ENCODE measurements at regions not wholly inside any gene's neighbourhood (a gene's known extent, or its start where the extent isn't known, plus 50 kb on each side); places are given as distances from the start of the nearest gene placed in this dataset.

- Histone ChIP-seq H3K9me3 (ENCODE audit: insufficient read depth, low read length) (peaks cover 5% of the 10 kb centered on the region; the same call in 1 of the 2 replicates), H3K36me3 (ENCODE audit: insufficient read depth, insufficient read length, low read length) (no peaks in the 10 kb centered on the region), H3K27me3 (ENCODE audit: insufficient read depth, insufficient read length) (no peaks in the 10 kb centered on the region), H3K4me3 (ENCODE audit: insufficient read length, low read depth) (no peak overlapping the region), H3K9ac (ENCODE audit: insufficient read length, low read depth) (no peak overlapping the region), H3K4me1 (ENCODE audit: insufficient read depth, insufficient read length) (no peaks in the 10 kb centered on the region)
- no peak for DNase-seq (ENCODE audit: low read depth, low spot score)
- no peak for TF ChIP-seq YY1 (IDR thresholded peaks at IDR 0.05; ENCODE audit: insufficient read depth, insufficient read length)
- no peak for TF ChIP-seq ZNF274 (IDR thresholded peaks at IDR 0.05; ENCODE audit: low read depth, low read length)
- TF ChIP-seq SUZ12 (IDR thresholded peaks at IDR 0.05; ENCODE audit: extremely low read depth, insufficient read depth, insufficient read length), result no peak
Observed at GRCh38 chr6:139758209-139758611, 383.8 kb upstream of the CITED2 start.

GRCh38 chr6:139757784-139758183 lies 383.3 kb upstream of the CITED2 start:
- Histone ChIP-seq H3K4me1 (ENCODE audit: insufficient read depth, insufficient read length) (no peaks in the 10 kb centered on the region), H3K4me3 (ENCODE audit: insufficient read length, low read depth) (no peak overlapping the region)
- TF ChIP-seq SUZ12 (IDR thresholded peaks at IDR 0.05; ENCODE audit: extremely low read depth, insufficient read depth, insufficient read length) (no peak), YY1 (IDR thresholded peaks at IDR 0.05; ENCODE audit: insufficient read depth, insufficient read length) (no peak), ZNF274 (IDR thresholded peaks at IDR 0.05; ENCODE audit: low read depth, low read length) (no peak)

GRCh38 chr6:139756381-139756780 lies 381.9 kb upstream of the CITED2 start:
- TF ChIP-seq YY1 (IDR thresholded peaks at IDR 0.05; ENCODE audit: insufficient read depth, insufficient read length) (no peak), ZNF274 (IDR thresholded peaks at IDR 0.05; ENCODE audit: low read depth, low read length) (no peak), SUZ12 (IDR thresholded peaks at IDR 0.05; ENCODE audit: extremely low read depth, insufficient read depth, insufficient read length) (no peak)
- Histone ChIP-seq H3K4me1 (ENCODE audit: insufficient read depth, insufficient read length) (no peaks in the 10 kb centered on the region), H3K9me3 (ENCODE audit: insufficient read depth, low read length) (no peaks in the 10 kb centered on the region), H3K36me3 (ENCODE audit: insufficient read depth, insufficient read length, low read length) (no peaks in the 10 kb centered on the region), H3K27me3 (ENCODE audit: insufficient read depth, insufficient read length) (no peaks in the 10 kb centered on the region), H3K4me3 (ENCODE audit: insufficient read length, low read depth) (no peak overlapping the region), H3K9ac (ENCODE audit: insufficient read length, low read depth) (no peak overlapping the region)
- no peak for DNase-seq (ENCODE audit: low read depth, low spot score)

More at GRCh38 chr6:139757784-139758183, 383.3 kb upstream of the CITED2 start:
- 0 out of 2 replicates have a peak, but pooled peaks cover 1% of the 10 kb centered on the region for H3K9me3 ChIP-seq (ENCODE audit: insufficient read depth, low read length)
- H3K27me3 ChIP-seq (ENCODE audit: insufficient read depth, insufficient read length), result no peaks in the 10 kb centered on the region
- H3K36me3 ChIP-seq (ENCODE audit: insufficient read depth, insufficient read length, low read length), result no peaks in the 10 kb centered on the region
- no peak for DNase-seq (ENCODE audit: low read depth, low spot score)
- no peak overlapping the region for H3K9ac ChIP-seq (ENCODE audit: insufficient read length, low read depth)

GRCh38 chr6:139754898-139755775 lies 380.7 kb upstream of the CITED2 start:
- no peaks in the 10 kb centered on the region for H3K9me3 ChIP-seq (ENCODE audit: insufficient read depth, low read length)
- H3K36me3 ChIP-seq (ENCODE audit: insufficient read depth, insufficient read length, low read length), result no peaks in the 10 kb centered on the region
- no peaks in the 10 kb centered on the region for H3K27me3 ChIP-seq (ENCODE audit: insufficient read depth, insufficient read length)
- H3K4me3 ChIP-seq (ENCODE audit: insufficient read length, low read depth), result no peak overlapping the region
- no peak for DNase-seq (ENCODE audit: low read depth, low spot score)
- no peak for TF ChIP-seq YY1 (IDR thresholded peaks at IDR 0.05; ENCODE audit: insufficient read depth, insufficient read length)
- TF ChIP-seq SUZ12 (IDR thresholded peaks at IDR 0.05; ENCODE audit: extremely low read depth, insufficient read depth, insufficient read length), result no peak
- no peak for TF ChIP-seq ZNF274 (IDR thresholded peaks at IDR 0.05; ENCODE audit: low read depth, low read length)
- no peaks in the 10 kb centered on the region for H3K4me1 ChIP-seq (ENCODE audit: insufficient read depth, insufficient read length)
- no peak overlapping the region for H3K9ac ChIP-seq (ENCODE audit: insufficient read length, low read depth)

GRCh38 chr6:139753198-139753861 lies 378.9 kb upstream of the CITED2 start:
- Histone ChIP-seq H3K4me1 (ENCODE audit: insufficient read depth, insufficient read length) (no peaks in the 10 kb centered on the region), H3K4me3 (ENCODE audit: insufficient read length, low read depth) (no peak overlapping the region), H3K27me3 (ENCODE audit: insufficient read depth, insufficient read length) (no peaks in the 10 kb centered on the region), H3K9ac (ENCODE audit: insufficient read length, low read depth) (no peak overlapping the region), H3K36me3 (ENCODE audit: insufficient read depth, insufficient read length, low read length) (no peaks in the 10 kb centered on the region), H3K9me3 (ENCODE audit: insufficient read depth, low read length) (no peaks in the 10 kb centered on the region)
- DNase-seq (ENCODE audit: low read depth, low spot score), result no peak
- TF ChIP-seq YY1 (IDR thresholded peaks at IDR 0.05; ENCODE audit: insufficient read depth, insufficient read length), result no peak
- no peak for TF ChIP-seq ZNF274 (IDR thresholded peaks at IDR 0.05; ENCODE audit: low read depth, low read length)
- no peak for TF ChIP-seq SUZ12 (IDR thresholded peaks at IDR 0.05; ENCODE audit: extremely low read depth, insufficient read depth, insufficient read length)

GRCh38 chr6:139752086-139752485 lies 377.6 kb upstream of the CITED2 start:
- Histone ChIP-seq H3K9ac (ENCODE audit: insufficient read length, low read depth) (no peak overlapping the region), H3K9me3 (ENCODE audit: insufficient read depth, low read length) (no peaks in the 10 kb centered on the region), H3K4me1 (ENCODE audit: insufficient read depth, insufficient read length) (no peaks in the 10 kb centered on the region), H3K36me3 (ENCODE audit: insufficient read depth, insufficient read length, low read length) (no peaks in the 10 kb centered on the region), H3K27me3 (ENCODE audit: insufficient read depth, insufficient read length) (no peaks in the 10 kb centered on the region), H3K4me3 (ENCODE audit: insufficient read length, low read depth) (no peak overlapping the region)
- no peak for TF ChIP-seq ZNF274 (IDR thresholded peaks at IDR 0.05; ENCODE audit: low read depth, low read length)
- no peak for TF ChIP-seq SUZ12 (IDR thresholded peaks at IDR 0.05; ENCODE audit: extremely low read depth, insufficient read depth, insufficient read length)
- no peak for TF ChIP-seq YY1 (IDR thresholded peaks at IDR 0.05; ENCODE audit: insufficient read depth, insufficient read length)
- DNase-seq (ENCODE audit: low read depth, low spot score), result no peak

GRCh38 chr6:139751179-139751578 lies 376.7 kb upstream of the CITED2 start:
- H3K9me3 ChIP-seq (ENCODE audit: insufficient read depth, low read length), result no peaks in the 10 kb centered on the region
- H3K36me3 ChIP-seq (ENCODE audit: insufficient read depth, insufficient read length, low read length), result no peaks in the 10 kb centered on the region
- TF ChIP-seq ZNF274 (IDR thresholded peaks at IDR 0.05; ENCODE audit: low read depth, low read length), result no peak
- no peak for TF ChIP-seq YY1 (IDR thresholded peaks at IDR 0.05; ENCODE audit: insufficient read depth, insufficient read length)
- no peak for TF ChIP-seq SUZ12 (IDR thresholded peaks at IDR 0.05; ENCODE audit: extremely low read depth, insufficient read depth, insufficient read length)
- DNase-seq (ENCODE audit: low read depth, low spot score), result no peak
- no peak overlapping the region for H3K4me3 ChIP-seq (ENCODE audit: insufficient read length, low read depth)
- no peaks in the 10 kb centered on the region for H3K4me1 ChIP-seq (ENCODE audit: insufficient read depth, insufficient read length)
- no peak overlapping the region for H3K9ac ChIP-seq (ENCODE audit: insufficient read length, low read depth)
- no peaks in the 10 kb centered on the region for H3K27me3 ChIP-seq (ENCODE audit: insufficient read depth, insufficient read length)
